IMR-90 (cell line): ENCODE measurements at regions not wholly inside any gene's neighbourhood (a gene's known extent, or its start where the extent isn't known, plus 50 kb on each side); places are given as distances from the start of the nearest gene placed in this dataset.

Experiments
- BHLHE40 ChIP-seq: fragments of 150-350 bp; IDR thresholded peaks from 2 replicates; pipeline ENCODE4 v1.6.1; 2016; ENCODE audit warnings: mild to moderate bottlenecking, low read depth, low read length
- CEBPB ChIP-seq: IDR thresholded peaks from 2 replicates; pipeline ENCODE4 v1.6.1; 2012; ENCODE audit warnings: low read depth, low read length, improper control_type of control experiment
- CTCF ChIP-seq: conservative IDR thresholded peaks from 2 replicates; pipeline ENCODE4 v1.5.1; 2012; ENCODE audit warnings: mild to moderate bottlenecking, low read depth, low read length, improper control_type of control experiment
- MAZ ChIP-seq: IDR thresholded peaks from 2 replicates; pipeline ENCODE4 v1.6.1; 2012; ENCODE audit warnings: low read depth, mild to moderate bottlenecking, low read length, improper control_type of control experiment, moderate library complexity, borderline replicate concordance
- MXI1 ChIP-seq: IDR thresholded peaks from 2 replicates; pipeline ENCODE4 v1.6.1; 2012; ENCODE audit warnings: low read depth, mild to moderate bottlenecking, low read length, moderate library complexity, borderline replicate concordance
- NFE2L2 ChIP-seq: fragments of 150-350 bp; IDR thresholded peaks from 2 replicates; pipeline ENCODE4 v1.6.1; 2016; ENCODE audit warnings: low read depth, mild to moderate bottlenecking, low read length
- POLR2A ChIP-seq: IDR thresholded peaks from 2 replicates; pipeline ENCODE4 v1.6.1; 2012; ENCODE audit warnings: mild to moderate bottlenecking, low read depth, low read length
- RAD21 ChIP-seq: IDR thresholded peaks from 2 replicates; pipeline ENCODE4 v1.6.1; 2012; ENCODE audit warnings: low read length, improper control_type of control experiment
- RCOR1 ChIP-seq: IDR thresholded peaks from 2 replicates; pipeline ENCODE4 v1.6.1; 2012; ENCODE audit warnings: mild to moderate bottlenecking, low read length, improper control_type of control experiment; ENCODE audit not compliant: insufficient replicate concordance
- RFX5 ChIP-seq: IDR thresholded peaks from 2 replicates; pipeline ENCODE4 v1.8.0; 2012; ENCODE audit warnings: low read depth, mild to moderate bottlenecking, low read length, moderate library complexity
- SMC3 ChIP-seq: fragments of 150-350 bp; IDR thresholded peaks from 2 replicates; pipeline ENCODE4 v1.6.1; 2016; ENCODE audit warnings: low read depth, mild to moderate bottlenecking, antibody characterized with exemption, low read length, moderate library complexity
- USF2 ChIP-seq: fragments of 150-350 bp; IDR thresholded peaks from 2 replicates; pipeline ENCODE4 v1.6.1; 2017; ENCODE audit warnings: mild to moderate bottlenecking, antibody characterized with exemption, low read length, low read depth

GRCh38 chr6:121868206-121868605 lies 432.8 kb downstream of the GJA1 start:
- no peak for TF ChIP-seq CTCF
- no peak for TF ChIP-seq POLR2A
- TF ChIP-seq SMC3, result no peak
- no peak for TF ChIP-seq RAD21
- no peak for TF ChIP-seq RFX5
- no peak for TF ChIP-seq RCOR1
- no peak for TF ChIP-seq MAZ
- peak; percentile 59; the same call in 1 of the 2 replicates for TF ChIP-seq CEBPB
- no peak for TF ChIP-seq NFE2L2
- no peak for TF ChIP-seq USF2
- no peak for TF ChIP-seq MXI1
- TF ChIP-seq BHLHE40, result no peak
